H1 (cell line): ENCODE measurements at regions not wholly inside any gene's neighbourhood (a gene's known extent, or its start where the extent isn't known, plus 50 kb on each side); places are given as distances from the start of the nearest gene placed in this dataset.

Source experiments
- NANOG ChIP-seq: IDR thresholded peaks from 2 replicates; pipeline ENCODE4 v1.6.1; 2011; ENCODE audit warnings: low read length, low read depth, mild to moderate bottlenecking, inconsistent platforms; ENCODE audit not compliant: insufficient read depth, poor library complexity, severe bottlenecking
- TAF7 ChIP-seq: optimal IDR thresholded peaks from 2 replicates; pipeline ENCODE3; 2011; ENCODE audit warnings: low read depth, mild to moderate bottlenecking, inconsistent platforms, low read length, moderate library complexity, borderline replicate concordance
- TF ChIP-seq, protein P1 (sequence below): IDR thresholded peaks from 2 replicates; pipeline ENCODE4 v1.6.1; 2011; ENCODE audit warnings: low read depth, mild to moderate bottlenecking, low read length; ENCODE audit not compliant: insufficient read depth
- TF ChIP-seq, protein P2 (sequence below): IDR thresholded peaks from 2 replicates; pipeline ENCODE4 v1.6.1; 2011; ENCODE audit warnings: low read length, improper control_type of control experiment

GRCh38 chr9:115972362-115972761 is 181.2 kb upstream of the PAPPA start (continued):
- TF ChIP-seq, protein P1, sequence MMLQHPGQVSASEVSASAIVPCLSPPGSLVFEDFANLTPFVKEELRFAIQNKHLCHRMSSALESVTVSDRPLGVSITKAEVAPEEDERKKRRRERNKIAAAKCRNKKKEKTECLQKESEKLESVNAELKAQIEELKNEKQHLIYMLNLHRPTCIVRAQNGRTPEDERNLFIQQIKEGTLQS = no peak
- TF ChIP-seq, protein P2, sequence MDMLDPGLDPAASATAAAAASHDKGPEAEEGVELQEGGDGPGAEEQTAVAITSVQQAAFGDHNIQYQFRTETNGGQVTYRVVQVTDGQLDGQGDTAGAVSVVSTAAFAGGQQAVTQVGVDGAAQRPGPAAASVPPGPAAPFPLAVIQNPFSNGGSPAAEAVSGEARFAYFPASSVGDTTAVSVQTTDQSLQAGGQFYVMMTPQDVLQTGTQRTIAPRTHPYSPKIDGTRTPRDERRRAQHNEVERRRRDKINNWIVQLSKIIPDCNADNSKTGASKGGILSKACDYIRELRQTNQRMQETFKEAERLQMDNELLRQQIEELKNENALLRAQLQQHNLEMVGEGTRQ = no peak
- TF ChIP-seq NANOG (no peak), TAF7 (no peak)
- TF ChIP-seq, all 59 proteins: peak for 0
